ENCODE measurements at regions not wholly inside any gene's neighbourhood (a gene's known extent, or its start where the extent isn't known, plus 50 kb on each side); places are given as distances from the start of the nearest gene placed in this dataset.
A peak's percentile ranks its signal among the peaks of the same experiment; 100 is the strongest.

- no peak overlapping the region for H3K4me3 ChIP-seq
- no peak for DNase-seq
- intact Hi-C loops (cut with micrococcal nuclease), result no loop called here
These were observed 330.1 kb downstream of the HDGFL1 start for GRCh38 chr6:22899426-22899825.

GRCh38 chr6:22903826-22904225 lies 334.5 kb downstream of the HDGFL1 start:
- Histone ChIP-seq H3K27ac (replicated peaks) (no peak overlapping the region), H3K36me3 (no peaks in the 10 kb centered on the region), H3K4me1 (no peaks in the 10 kb centered on the region), H3K9me3 (replicated peaks) (no peaks in the 10 kb centered on the region), H3K27me3 (ENCODE audit: low read depth) (no peaks in the 10 kb centered on the region), H3K4me3 (no peak overlapping the region)
- no peak for DNase-seq
- intact Hi-C loops (cut with micrococcal nuclease), result no loop called here
- no peak for TF ChIP-seq CTCF (IDR thresholded peaks at IDR 0.05; ENCODE audit: borderline replicate concordance)

More at GRCh38 chr6:22899426-22899825, 330.1 kb downstream of the HDGFL1 start:
- H3K9me3 ChIP-seq (replicated peaks), result no peaks in the 10 kb centered on the region
- no peak for TF ChIP-seq CTCF (IDR thresholded peaks at IDR 0.05; ENCODE audit: borderline replicate concordance)
- no peaks in the 10 kb centered on the region for H3K4me1 ChIP-seq
- no peaks in the 10 kb centered on the region for H3K27me3 ChIP-seq (ENCODE audit: low read depth)
- no peaks in the 10 kb centered on the region for H3K36me3 ChIP-seq
- no peak overlapping the region for H3K27ac ChIP-seq (replicated peaks)

DNA sequence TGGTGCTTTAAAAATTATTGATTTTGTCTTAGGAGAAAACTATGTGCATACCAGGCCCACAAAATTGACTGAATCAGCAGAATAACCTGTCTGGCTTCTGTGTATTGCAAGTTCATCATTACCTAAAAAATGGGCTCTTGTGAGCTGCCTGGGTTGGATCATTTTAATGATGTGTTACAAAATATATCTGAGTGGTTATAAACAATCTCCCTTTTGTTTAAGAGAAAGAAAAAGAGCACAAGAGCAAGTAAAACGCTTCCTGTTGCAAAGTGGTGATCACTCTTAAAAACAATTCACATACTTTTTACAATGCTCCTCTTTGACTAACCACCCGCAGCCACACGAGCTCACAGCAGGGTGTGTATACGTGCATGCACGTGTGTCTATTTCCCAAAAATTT lies 335.1 kb downstream of the HDGFL1 start:
- Histone ChIP-seq H3K36me3 (no peaks in the 10 kb centered on the region), H3K4me1 (no peaks in the 10 kb centered on the region), H3K27me3 (ENCODE audit: low read depth) (no peaks in the 10 kb centered on the region), H3K4me3 (no peak overlapping the region), H3K27ac (replicated peaks) (no peak overlapping the region), H3K9me3 (replicated peaks) (no peaks in the 10 kb centered on the region)
- TF ChIP-seq CTCF (IDR thresholded peaks at IDR 0.05; ENCODE audit: borderline replicate concordance), result no peak
- intact Hi-C loops (cut with micrococcal nuclease), result no loop called here
- DNase-seq, result no peak

DNA sequence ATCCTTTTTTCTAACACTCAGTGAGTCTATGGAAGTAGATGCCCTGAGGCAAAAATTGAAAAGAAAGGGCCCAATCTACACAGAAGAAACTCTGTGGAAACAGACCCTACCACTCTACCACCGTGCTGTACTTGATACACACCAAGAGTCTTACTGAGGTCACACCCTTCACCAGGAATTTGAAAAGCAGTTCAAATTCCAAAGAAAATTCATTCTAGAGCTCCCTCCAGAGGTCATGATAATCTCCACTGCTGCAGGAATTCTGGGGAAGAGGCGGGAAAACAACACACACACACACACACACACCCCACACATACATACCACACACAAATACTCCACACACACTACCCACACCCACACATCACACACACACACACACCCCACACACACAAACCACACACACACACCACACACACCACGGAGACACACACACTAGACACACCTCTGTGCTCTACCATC lies 336.8 kb downstream of the HDGFL1 start:
- no peaks in the 10 kb centered on the region for H3K27me3 ChIP-seq (ENCODE audit: low read depth)
- H3K27ac ChIP-seq (replicated peaks), result no peak overlapping the region
- TF ChIP-seq CTCF (IDR thresholded peaks at IDR 0.05; ENCODE audit: borderline replicate concordance), result peak; percentile 46
- intact Hi-C loops (cut with micrococcal nuclease), result no loop called here
- H3K4me3 ChIP-seq, result no peak overlapping the region
- DNase-seq, result no peak
- H3K36me3 ChIP-seq, result no peaks in the 10 kb centered on the region
- H3K4me1 ChIP-seq, result no peaks in the 10 kb centered on the region
- no peaks in the 10 kb centered on the region for H3K9me3 ChIP-seq (replicated peaks)

DNA sequence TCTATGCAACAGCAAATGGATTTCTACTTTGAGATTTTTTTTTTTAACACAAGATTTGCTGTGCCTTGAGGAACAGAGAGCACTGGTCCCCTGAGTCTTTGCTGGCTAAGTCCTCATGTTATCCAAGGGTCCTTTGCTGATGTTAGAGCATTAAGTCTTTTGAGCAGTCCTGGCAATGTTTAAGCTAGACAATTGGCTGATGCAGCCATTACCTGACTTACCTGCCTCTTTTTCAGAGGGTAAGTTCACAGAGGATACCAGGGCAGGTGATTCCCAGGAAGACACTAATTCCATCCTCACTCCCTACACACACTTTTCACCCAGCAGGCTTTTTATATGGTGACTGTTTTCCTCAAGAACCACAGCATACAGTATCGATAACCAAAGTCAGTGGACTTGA lies 337.7 kb downstream of the HDGFL1 start:
- H3K36me3 ChIP-seq, result no peaks in the 10 kb centered on the region
- H3K27me3 ChIP-seq (ENCODE audit: low read depth), result no peaks in the 10 kb centered on the region
- intact Hi-C loops (cut with micrococcal nuclease), result no loop called here
- H3K4me1 ChIP-seq, result no peaks in the 10 kb centered on the region
- H3K27ac ChIP-seq (replicated peaks), result no peak overlapping the region
- H3K9me3 ChIP-seq (replicated peaks), result no peaks in the 10 kb centered on the region
- no peak overlapping the region for H3K4me3 ChIP-seq
- TF ChIP-seq CTCF (IDR thresholded peaks at IDR 0.05; ENCODE audit: borderline replicate concordance), result no peak
- DNase-seq, result no peak

DNA sequence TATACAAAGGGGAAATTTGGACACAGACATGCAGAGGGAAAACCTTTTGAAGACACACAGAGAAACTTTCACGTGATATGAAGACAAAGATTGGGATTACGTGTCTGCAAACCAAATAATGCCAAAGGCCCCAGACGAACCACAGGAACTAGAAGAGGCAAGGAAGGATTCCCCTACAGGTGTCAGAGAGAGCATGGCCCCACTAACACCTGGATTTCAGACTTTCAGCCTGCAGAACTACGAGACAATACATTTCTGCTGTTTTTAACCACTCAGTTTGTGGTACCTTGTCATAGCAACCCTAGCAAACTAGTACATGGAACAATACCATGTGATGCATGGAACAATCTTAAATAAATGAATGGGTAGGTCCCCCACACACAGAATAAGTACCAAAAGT lies 341.0 kb downstream of the HDGFL1 start:
- Histone ChIP-seq H3K4me3 (no peak overlapping the region), H3K9me3 (replicated peaks) (no peaks in the 10 kb centered on the region), H3K27ac (replicated peaks) (no peak overlapping the region), H3K4me1 (peaks cover 18% of the 10 kb centered on the region), H3K27me3 (ENCODE audit: low read depth) (no peaks in the 10 kb centered on the region), H3K36me3 (no peaks in the 10 kb centered on the region)
- intact Hi-C loops (cut with micrococcal nuclease), result no loop called here
- no peak for DNase-seq
- TF ChIP-seq CTCF (IDR thresholded peaks at IDR 0.05; ENCODE audit: borderline replicate concordance), result no peak

All from left ventricle myocardium inferior (tissue), 1 donor.